ENCODE measurements at regions not wholly inside any gene's neighbourhood (a gene's known extent, or its start where the extent isn't known, plus 50 kb on each side); places are given as distances from the start of the nearest gene placed in this dataset.

- TF ChIP-seq CTCF (conservative IDR thresholded peaks at IDR 0.05; ENCODE audit: low read depth, low read length) (no peak), EZH2 (IDR thresholded peaks at IDR 0.05; ENCODE audit: borderline replicate concordance, low read depth, low read length, poor library complexity, severe bottlenecking) (no peak)
Measured at GRCh38 chr12:92457458-92458180, 245.2 kb upstream of the PLEKHG7 start.

All from A673 (cell line).